GM23338 (cell line): ENCODE measurements at regions not wholly inside any gene's neighbourhood (a gene's known extent, or its start where the extent isn't known, plus 50 kb on each side); places are given as distances from the start of the nearest gene placed in this dataset.
"Not testable (repeated sequence)": the region's sequence is repeated elsewhere in the genome, so short reads cannot be mapped to it uniquely, and the experiment has no call there.

ENCODE experiments used
- ATAC-seq: fragments of 200-7000 bp; cut with Tn5 transposase; 3 replicates; pipeline ENCODE4 v1.9.1; 2020
- DNase-seq: peaks from one replicate; pipeline ENCODE4 v3.0.0-alpha.2; 2015; ENCODE audit warnings: low spot score
- H2AFZ ChIP-seq: fragments of 200-600 bp; sonication (generic); 2 replicates; pipeline ENCODE4 v1.8.0; 2016; ENCODE audit warnings: antibody characterized with exemption, mild to moderate bottlenecking, moderate library complexity
- H3F3A ChIP-seq: fragments of 200-600 bp; sonication (generic); replicated peaks from 2 replicates; pipeline ENCODE4 v1.8.0; 2017; ENCODE audit warnings: antibody characterized with exemption, mixed run types, low read depth
- H3K27ac ChIP-seq: fragments of 200-600 bp; sonication (generic); 2 replicates; pipeline ENCODE4 v1.6.1; 2016; ENCODE audit warnings: low read depth
- H3K27me3 ChIP-seq: fragments of 200-600 bp; sonication (generic); 2 replicates; pipeline ENCODE4 v1.8.0; 2016; ENCODE audit warnings: mild to moderate bottlenecking, mixed run types, moderate library complexity; ENCODE audit not compliant: insufficient read depth
- H3K36me3 ChIP-seq: fragments of 200-600 bp; sonication (generic); 2 replicates; pipeline ENCODE4 v1.8.0; 2016; ENCODE audit warnings: mild to moderate bottlenecking; ENCODE audit not compliant: insufficient read depth
- H3K4me1 ChIP-seq: fragments of 200-600 bp; sonication (generic); 2 replicates; pipeline ENCODE4 v1.8.0; 2016; ENCODE audit warnings: mild to moderate bottlenecking, moderate library complexity; ENCODE audit not compliant: insufficient read depth
- H3K4me2 ChIP-seq: fragments of 200-600 bp; sonication (generic); 2 replicates; pipeline ENCODE4 v1.7.1; 2017; ENCODE audit warnings: mixed run types
- H3K4me3 ChIP-seq: fragments of 200-600 bp; sonication (generic); 2 replicates; pipeline ENCODE4 v1.6.1; 2016; ENCODE audit warnings: mixed run types
- H3K79me2 ChIP-seq: fragments of 200-600 bp; sonication (generic); replicated peaks from 2 replicates; pipeline ENCODE4 v1.8.0; 2017; ENCODE audit warnings: mild to moderate bottlenecking; ENCODE audit not compliant: insufficient read depth
- H3K9me2 ChIP-seq: fragments of 200-600 bp; sonication (generic); 2 replicates; pipeline ENCODE4 v1.8.0; 2017; ENCODE audit not compliant: insufficient read depth
- H4K20me1 ChIP-seq: fragments of 200-600 bp; sonication (generic); replicated peaks from 2 replicates; pipeline ENCODE4 v1.8.0; 2017; ENCODE audit warnings: mild to moderate bottlenecking; ENCODE audit not compliant: insufficient read depth
- H3K27ac Mint-ChIP-seq: 2 replicates; pipeline ENCODE4 v1.8.0; 2020; ENCODE audit warnings: inconsistent platforms, mild to moderate bottlenecking, moderate library complexity, mixed read lengths
- H3K27me3 Mint-ChIP-seq: 3 replicates; pipeline ENCODE4 v1.8.0; 2022; ENCODE audit warnings: low read depth, mild to moderate bottlenecking, moderate library complexity, mixed read lengths, inconsistent platforms; ENCODE audit not compliant: insufficient read depth, poor library complexity
- H3K36me3 Mint-ChIP-seq: 3 replicates; pipeline ENCODE4 v1.8.0; 2021; ENCODE audit warnings: low read depth, mild to moderate bottlenecking, inconsistent platforms, moderate library complexity, mixed read lengths
- H3K4me1 Mint-ChIP-seq: 3 replicates; pipeline ENCODE4 v1.8.0; 2020; ENCODE audit warnings: mild to moderate bottlenecking, inconsistent platforms, mixed read lengths
- H3K4me3 Mint-ChIP-seq: 3 replicates; pipeline ENCODE4 v1.8.0; 2021; ENCODE audit warnings: moderate library complexity, mild to moderate bottlenecking, inconsistent platforms, mixed read lengths
- H3K9me3 Mint-ChIP-seq: 3 replicates; pipeline ENCODE4 v1.8.0; 2020; ENCODE audit warnings: moderate library complexity, mild to moderate bottlenecking, inconsistent platforms, mixed read lengths
- CREB1 ChIP-seq: fragments of 250-450 bp; sonication (Bioruptor Pico); IDR thresholded peaks from 2 replicates; pipeline ENCODE4 v1.5.0; 2020; ENCODE audit warnings: low read depth, mild to moderate bottlenecking, moderate library complexity
- CTCF ChIP-seq, 2 experiments: fragments of 200-600 bp in 1 of 2; sonication (generic) in 1 of 2; conservative IDR thresholded peaks; 2 replicates each; pipeline versions ENCODE4 v1.5.1 to v1.6.1; 2016 to 2017; ENCODE audit warnings: antibody characterized with exemption in 2 of 2, low read depth in 2 of 2, mild to moderate bottlenecking in 2 of 2, moderate library complexity in 1 of 2
- EZH2 ChIP-seq: fragments of 200-600 bp; sonication (generic); IDR thresholded peaks from one replicate; pipeline ENCODE4 v1.8.0; 2017; ENCODE audit warnings: antibody characterized with exemption, mild to moderate bottlenecking, low read depth; ENCODE audit not compliant: unreplicated experiment
- NANOG ChIP-seq: IDR thresholded peaks from 2 replicates; pipeline ENCODE4 v1.6.1; 2016; ENCODE audit warnings: antibody characterized with exemption, borderline replicate concordance
- POLR2AphosphoS5 ChIP-seq: IDR thresholded peaks from 2 replicates; pipeline ENCODE4 v1.6.1; 2016; ENCODE audit warnings: antibody characterized with exemption, low read depth
- REST ChIP-seq: IDR thresholded peaks from one replicate; pipeline ENCODE4 v1.6.1; 2018; ENCODE audit warnings: antibody characterized with exemption; ENCODE audit not compliant: unreplicated experiment
- STAT1 ChIP-seq: IDR thresholded peaks from one replicate; pipeline ENCODE4 v1.6.1; 2016; ENCODE audit warnings: antibody characterized with exemption; ENCODE audit not compliant: unreplicated experiment
- ZNF114 ChIP-seq: fragments of 250-450 bp; sonication (Bioruptor Pico); IDR thresholded peaks from 2 replicates; pipeline ENCODE4 v1.5.0; 2020; ENCODE audit warnings: mild to moderate bottlenecking, moderate library complexity
- ZNF331 ChIP-seq: fragments of 250-450 bp; sonication (Bioruptor Pico); IDR thresholded peaks from 2 replicates; pipeline ENCODE4 v1.5.0; 2020; ENCODE audit warnings: low read depth, mild to moderate bottlenecking, moderate library complexity

GRCh38 chr5:44952376-44952775 is 143.6 kb downstream of the MRPS30 start:
- TF ChIP-seq REST (no peak), CTCF (conservative IDR thresholded peaks at IDR 0.05; ENCODE audit: low read depth in 2 of 2) (peak; percentile 73 to 86), NANOG (no peak), CREB1 (CRISPR knock-in tag) (no peak), ZNF331 (CRISPR knock-in tag) (no peak), ZNF114 (CRISPR knock-in tag) (no peak), POLR2AphosphoS5 (no peak), STAT1 (no peak)
- Histone ChIP-seq H3K9me2 (no peaks in the 10 kb centered on the region), H3K36me3 (no peaks in the 10 kb centered on the region), H3K27ac (no peak overlapping the region), H2AFZ (no peak overlapping the region), H3K4me2 (no peak overlapping the region), H3K79me2 (no peaks in the 10 kb centered on the region), H4K20me1 (no peaks in the 10 kb centered on the region), H3K27me3 (no peaks in the 10 kb centered on the region), H3K4me3 (no peak overlapping the region), H3K4me1 (no peaks in the 10 kb centered on the region), H3F3A (no peaks in the 10 kb centered on the region)
- Mint-ChIP-seq H3K4me1 (peaks cover 3% of the 10 kb centered on the region; the same call in 1 of the 3 replicates), H3K4me3 (no peak overlapping the region), H3K36me3 (no peaks in the 10 kb centered on the region; the same call in 2 of the 3 replicates), H3K27ac (no peak overlapping the region), H3K9me3 (no peaks in the 10 kb centered on the region), H3K27me3 (no peaks in the 10 kb centered on the region)
- ATAC-seq (peak; percentile 48), DNase-seq (peak; percentile 67)

GRCh38 chr5:44953078-44953477 is 144.3 kb downstream of the MRPS30 start:
- Histone ChIP-seq H2AFZ (no peak overlapping the region), H3F3A (no peaks in the 10 kb centered on the region), H3K9me2 (no peaks in the 10 kb centered on the region), H3K27ac (no peak overlapping the region), H3K4me1 (no peaks in the 10 kb centered on the region), H3K4me3 (no peak overlapping the region), H3K4me2 (no peak overlapping the region), H3K36me3 (no peaks in the 10 kb centered on the region), H3K79me2 (no peaks in the 10 kb centered on the region), H4K20me1 (no peaks in the 10 kb centered on the region), H3K27me3 (no peaks in the 10 kb centered on the region)
- peaks cover 3% of the 10 kb centered on the region; the same call in 1 of the 3 replicates for H3K4me1 Mint-ChIP-seq
- H3K9me3 Mint-ChIP-seq, result no peaks in the 10 kb centered on the region
- no peak overlapping the region for H3K4me3 Mint-ChIP-seq
- ATAC-seq (no peak), DNase-seq (no peak)
- H3K27me3 Mint-ChIP-seq, result no peaks in the 10 kb centered on the region
- no peak overlapping the region for H3K27ac Mint-ChIP-seq
- H3K36me3 Mint-ChIP-seq, result no peaks in the 10 kb centered on the region; the same call in 2 of the 3 replicates
- TF ChIP-seq EZH2 (no peak), CTCF (conservative IDR thresholded peaks at IDR 0.05; ENCODE audit: low read depth in 2 of 2) (no peak), ZNF331 (CRISPR knock-in tag) (no peak), STAT1 (no peak)

- H3K4me1 Mint-ChIP-seq, H3K79me2 ChIP-seq, H3K4me3 Mint-ChIP-seq, ATAC-seq, H3K36me3 Mint-ChIP-seq, H3F3A ChIP-seq, H3K36me3 ChIP-seq, H3K9me3 Mint-ChIP-seq, DNase-seq, H3K9me2 ChIP-seq, H3K27me3 ChIP-seq, H3K4me3 ChIP-seq, H3K27ac ChIP-seq, H3K27ac Mint-ChIP-seq, H3K27me3 Mint-ChIP-seq, H3K4me2 ChIP-seq, H2AFZ ChIP-seq, H4K20me1 ChIP-seq, H3K4me1 ChIP-seq: not testable (repeated sequence)
These were observed 150.3 kb downstream of the MRPS30 start for GRCh38 chr5:44958943-44959454.
